ENCODE measurements at regions not wholly inside any gene's neighbourhood (a gene's known extent, or its start where the extent isn't known, plus 50 kb on each side); places are given as distances from the start of the nearest gene placed in this dataset.

DNA sequence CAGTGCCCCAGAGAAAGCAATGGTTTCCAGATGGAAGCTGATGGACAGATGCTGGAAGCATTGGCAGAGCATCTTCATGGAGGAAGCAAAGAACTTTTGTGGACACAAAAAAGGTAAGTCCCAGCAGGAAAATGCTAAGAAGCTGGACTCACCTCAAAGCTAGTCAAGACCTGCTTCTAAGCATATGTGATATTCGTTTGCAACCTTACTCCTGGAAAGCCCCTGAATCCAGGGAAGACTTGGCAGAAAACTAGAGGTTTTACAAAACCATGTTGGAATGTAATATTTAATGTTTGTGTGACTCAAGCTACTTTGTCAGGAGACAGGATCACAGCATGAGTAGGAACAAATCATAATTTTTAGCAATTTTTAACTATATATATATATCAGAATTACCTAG lies 288.2 kb downstream of the BCHE start:
- TF ChIP-seq ZFP3 (CRISPR knock-in tag; IDR thresholded peaks at IDR 0.05), result no peak
- no peak for TF ChIP-seq RARB (CRISPR knock-in tag; IDR thresholded peaks at IDR 0.05)
- TF ChIP-seq, protein P1, sequence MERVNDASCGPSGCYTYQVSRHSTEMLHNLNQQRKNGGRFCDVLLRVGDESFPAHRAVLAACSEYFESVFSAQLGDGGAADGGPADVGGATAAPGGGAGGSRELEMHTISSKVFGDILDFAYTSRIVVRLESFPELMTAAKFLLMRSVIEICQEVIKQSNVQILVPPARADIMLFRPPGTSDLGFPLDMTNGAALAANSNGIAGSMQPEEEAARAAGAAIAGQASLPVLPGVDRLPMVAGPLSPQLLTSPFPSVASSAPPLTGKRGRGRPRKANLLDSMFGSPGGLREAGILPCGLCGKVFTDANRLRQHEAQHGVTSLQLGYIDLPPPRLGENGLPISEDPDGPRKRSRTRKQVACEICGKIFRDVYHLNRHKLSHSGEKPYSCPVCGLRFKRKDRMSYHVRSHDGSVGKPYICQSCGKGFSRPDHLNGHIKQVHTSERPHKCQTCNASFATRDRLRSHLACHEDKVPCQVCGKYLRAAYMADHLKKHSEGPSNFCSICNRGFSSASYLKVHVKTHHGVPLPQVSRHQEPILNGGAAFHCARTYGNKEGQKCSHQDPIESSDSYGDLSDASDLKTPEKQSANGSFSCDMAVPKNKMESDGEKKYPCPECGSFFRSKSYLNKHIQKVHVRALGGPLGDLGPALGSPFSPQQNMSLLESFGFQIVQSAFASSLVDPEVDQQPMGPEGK (CRISPR knock-in tag; IDR thresholded peaks at IDR 0.05; ENCODE audit: borderline replicate concordance), result no peak
- TF ChIP-seq, protein P2, sequence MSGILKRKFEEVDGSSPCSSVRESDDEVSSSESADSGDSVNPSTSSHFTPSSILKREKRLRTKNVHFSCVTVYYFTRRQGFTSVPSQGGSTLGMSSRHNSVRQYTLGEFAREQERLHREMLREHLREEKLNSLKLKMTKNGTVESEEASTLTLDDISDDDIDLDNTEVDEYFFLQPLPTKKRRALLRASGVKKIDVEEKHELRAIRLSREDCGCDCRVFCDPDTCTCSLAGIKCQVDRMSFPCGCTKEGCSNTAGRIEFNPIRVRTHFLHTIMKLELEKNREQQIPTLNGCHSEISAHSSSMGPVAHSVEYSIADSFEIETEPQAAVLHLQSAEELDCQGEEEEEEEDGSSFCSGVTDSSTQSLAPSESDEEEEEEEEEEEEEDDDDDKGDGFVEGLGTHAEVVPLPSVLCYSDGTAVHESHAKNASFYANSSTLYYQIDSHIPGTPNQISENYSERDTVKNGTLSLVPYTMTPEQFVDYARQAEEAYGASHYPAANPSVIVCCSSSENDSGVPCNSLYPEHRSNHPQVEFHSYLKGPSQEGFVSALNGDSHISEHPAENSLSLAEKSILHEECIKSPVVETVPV (CRISPR knock-in tag; IDR thresholded peaks at IDR 0.05), result no peak
- TF ChIP-seq ISL1 (CRISPR knock-in tag; IDR thresholded peaks at IDR 0.05), result no peak
- no peak for TF ChIP-seq SNAI2 (CRISPR knock-in tag; IDR thresholded peaks at IDR 0.05)
- no peak for TF ChIP-seq GLIS3 (CRISPR knock-in tag; IDR thresholded peaks at IDR 0.05)
- TF ChIP-seq, protein P3, sequence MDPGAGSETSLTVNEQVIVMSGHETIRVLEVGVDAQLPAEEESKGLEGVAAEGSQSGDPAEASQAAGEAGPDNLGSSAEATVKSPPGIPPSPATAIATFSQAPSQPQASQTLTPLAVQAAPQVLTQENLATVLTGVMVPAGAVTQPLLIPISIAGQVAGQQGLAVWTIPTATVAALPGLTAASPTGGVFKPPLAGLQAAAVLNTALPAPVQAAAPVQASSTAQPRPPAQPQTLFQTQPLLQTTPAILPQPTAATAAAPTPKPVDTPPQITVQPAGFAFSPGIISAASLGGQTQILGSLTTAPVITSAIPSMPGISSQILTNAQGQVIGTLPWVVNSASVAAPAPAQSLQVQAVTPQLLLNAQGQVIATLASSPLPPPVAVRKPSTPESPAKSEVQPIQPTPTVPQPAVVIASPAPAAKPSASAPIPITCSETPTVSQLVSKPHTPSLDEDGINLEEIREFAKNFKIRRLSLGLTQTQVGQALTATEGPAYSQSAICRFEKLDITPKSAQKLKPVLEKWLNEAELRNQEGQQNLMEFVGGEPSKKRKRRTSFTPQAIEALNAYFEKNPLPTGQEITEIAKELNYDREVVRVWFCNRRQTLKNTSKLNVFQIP (CRISPR knock-in tag; IDR thresholded peaks at IDR 0.05; ENCODE audit: borderline replicate concordance, low read depth), result no peak
- TF ChIP-seq TCF4 (CRISPR knock-in tag; IDR thresholded peaks at IDR 0.05; ENCODE audit: borderline replicate concordance), result no peak
- no peak for TF ChIP-seq PPARA (CRISPR knock-in tag; IDR thresholded peaks at IDR 0.05; ENCODE audit: borderline replicate concordance)
- TF ChIP-seq TOX (CRISPR knock-in tag; IDR thresholded peaks at IDR 0.05; ENCODE audit: borderline replicate concordance), result no peak
- TF ChIP-seq ZNF70 (CRISPR knock-in tag; IDR thresholded peaks at IDR 0.05), result no peak
